CD14-positive monocyte (primary cell): ENCODE measurements at regions not wholly inside any gene's neighbourhood (a gene's known extent, or its start where the extent isn't known, plus 50 kb on each side); places are given as distances from the start of the nearest gene placed in this dataset.

ENCODE experiments used
- DNase-seq, 3 donors: peaks; one replicate each; pipeline ENCODE4 v3.0.0-alpha.2; 2011 to 2022
- H2AFZ ChIP-seq: 2 replicates; pipeline ENCODE4 v1.6.0; 2012; ENCODE audit warnings: mild to moderate bottlenecking, low read depth, low read length, inconsistent platforms; ENCODE audit not compliant: insufficient read depth, poor library complexity, severe bottlenecking
- H3K27ac ChIP-seq, 2 donors: 1 replicate in 1 of 2; 2 replicates in 1 of 2; pipeline ENCODE4 v1.5.1; 2012 to 2013; ENCODE audit warnings: low read length in 2 of 2, control low read depth in 1 of 2, inconsistent platforms in 1 of 2, low read depth in 1 of 2, mild to moderate bottlenecking in 1 of 2
- H3K27me3 ChIP-seq, 2 donors: one replicate each; pipeline versions ENCODE4 v1.6.0 to v1.6.1; 2011 to 2013; ENCODE audit warnings: low read length in 2 of 2; ENCODE audit not compliant: control insufficient read depth in 2 of 2, insufficient read depth in 2 of 2
- H3K36me3 ChIP-seq, 2 donors: replicated peaks in 1 of 2; 1 replicate in 1 of 2; 2 replicates in 1 of 2; pipeline versions ENCODE4 v1.5.1 to v1.6.1; 2012 to 2013; ENCODE audit warnings: low read length in 2 of 2, control low read depth in 1 of 2, inconsistent platforms in 1 of 2, mild to moderate bottlenecking in 1 of 2; ENCODE audit not compliant: insufficient read depth in 2 of 2, control insufficient read depth in 1 of 2
- H3K4me1 ChIP-seq, 2 donors: 1 replicate in 1 of 2; 2 replicates in 1 of 2; pipeline versions ENCODE4 v1.5.1 to v1.6.1; 2012 to 2013; ENCODE audit warnings: low read length in 2 of 2, control low read depth in 1 of 2, inconsistent platforms in 1 of 2, mild to moderate bottlenecking in 1 of 2, moderate library complexity in 1 of 2; ENCODE audit not compliant: insufficient read depth in 2 of 2, control insufficient read depth in 1 of 2
- H3K4me2 ChIP-seq: replicated peaks from 2 replicates; pipeline ENCODE3; 2012; ENCODE audit warnings: low read length, moderate library complexity, mild to moderate bottlenecking; ENCODE audit not compliant: poor library complexity, severe bottlenecking; ENCODE audit errors: extremely low read depth
- H3K4me3 ChIP-seq, 3 experiments: fragments of 200-600 bp in 1 of 3; sonication (generic) in 1 of 3; replicated peaks in 1 of 3; 1 replicate in 2 of 3; 2 replicates in 1 of 3; pipeline ENCODE4 v1.5.1; 2011 to 2013; ENCODE audit warnings: low read length in 3 of 3, mild to moderate bottlenecking in 3 of 3, control low read depth in 2 of 3, low read depth in 2 of 3, inconsistent platforms in 1 of 3, moderate library complexity in 1 of 3
- H3K79me2 ChIP-seq: 2 replicates; pipeline ENCODE4 v1.6.0; 2012; ENCODE audit warnings: mild to moderate bottlenecking, control low read depth, inconsistent platforms, low read length, moderate library complexity; ENCODE audit not compliant: insufficient read depth
- H3K9ac ChIP-seq: 2 replicates; pipeline ENCODE4 v1.6.0; 2017; ENCODE audit warnings: low read length, mild to moderate bottlenecking; ENCODE audit not compliant: insufficient read depth, poor library complexity, severe bottlenecking
- H3K9me3 ChIP-seq, 2 donors: replicated peaks in 1 of 2; 1 replicate in 1 of 2; 2 replicates in 1 of 2; pipeline versions ENCODE4 v1.5.1 to v1.6.1; 2012 to 2013; ENCODE audit warnings: low read length in 2 of 2, control low read depth in 1 of 2; ENCODE audit not compliant: control insufficient read depth in 1 of 2, insufficient read depth in 1 of 2
- H4K20me1 ChIP-seq: 2 replicates; pipeline ENCODE4 v1.6.0; 2012; ENCODE audit warnings: mild to moderate bottlenecking, low read length, control low read depth, moderate library complexity; ENCODE audit not compliant: insufficient read depth
- H3K27ac Mint-ChIP-seq, 7 donors: one replicate each; pipeline ENCODE4 v1.8.0; 2020; ENCODE audit warnings: mild to moderate bottlenecking in 7 of 7, mixed read lengths in 7 of 7, moderate library complexity in 6 of 7, inconsistent platforms in 2 of 7
- H3K27me3 Mint-ChIP-seq, 3 donors: one replicate each; pipeline ENCODE4 v1.8.0; 2021 to 2022; ENCODE audit warnings: low read depth in 3 of 3, mild to moderate bottlenecking in 3 of 3, mixed read lengths in 3 of 3, moderate library complexity in 3 of 3, inconsistent platforms in 1 of 3
- H3K36me3 Mint-ChIP-seq, 2 donors: one replicate each; pipeline ENCODE4 v1.8.0; 2020; ENCODE audit warnings: mixed read lengths in 2 of 2, inconsistent platforms in 1 of 2, mild to moderate bottlenecking in 1 of 2
- H3K4me1 Mint-ChIP-seq: one replicate; pipeline ENCODE4 v1.8.0; 2020; ENCODE audit warnings: mild to moderate bottlenecking, mixed read lengths
- H3K4me3 Mint-ChIP-seq, 2 donors: one replicate each; pipeline ENCODE4 v1.8.0; 2020; ENCODE audit warnings: mild to moderate bottlenecking in 2 of 2, mixed read lengths in 2 of 2, moderate library complexity in 1 of 2
- H3K9me3 Mint-ChIP-seq, 7 donors: one replicate each; pipeline ENCODE4 v1.8.0; 2020 to 2022; ENCODE audit warnings: mixed read lengths in 7 of 7, mild to moderate bottlenecking in 6 of 7, moderate library complexity in 6 of 7, inconsistent platforms in 2 of 7
- WGBS: methylation state at CpG from one replicate; pipeline ENCODE4 v1.1.5; 2013; ENCODE audit warnings: missing lambda C conversion rate; ENCODE audit not compliant: insufficient coverage; 5-methylcytosine and 5-hydroxymethylcytosine counted together
- intact Hi-C, 2 donors: fragments of 100-400 bp; cut with micrococcal nuclease; formaldehyde crosslinking; loops; one replicate each; pipeline versions ENCODE4 v1.15.0 to v1.15.1; 2023
- TF ChIP-seq, protein P1 (sequence below): fragments of 200-600 bp; IDR thresholded peaks from one replicate; pipeline ENCODE4 v1.8.0; 2022; ENCODE audit warnings: antibody characterized with exemption, mild to moderate bottlenecking

DNA sequence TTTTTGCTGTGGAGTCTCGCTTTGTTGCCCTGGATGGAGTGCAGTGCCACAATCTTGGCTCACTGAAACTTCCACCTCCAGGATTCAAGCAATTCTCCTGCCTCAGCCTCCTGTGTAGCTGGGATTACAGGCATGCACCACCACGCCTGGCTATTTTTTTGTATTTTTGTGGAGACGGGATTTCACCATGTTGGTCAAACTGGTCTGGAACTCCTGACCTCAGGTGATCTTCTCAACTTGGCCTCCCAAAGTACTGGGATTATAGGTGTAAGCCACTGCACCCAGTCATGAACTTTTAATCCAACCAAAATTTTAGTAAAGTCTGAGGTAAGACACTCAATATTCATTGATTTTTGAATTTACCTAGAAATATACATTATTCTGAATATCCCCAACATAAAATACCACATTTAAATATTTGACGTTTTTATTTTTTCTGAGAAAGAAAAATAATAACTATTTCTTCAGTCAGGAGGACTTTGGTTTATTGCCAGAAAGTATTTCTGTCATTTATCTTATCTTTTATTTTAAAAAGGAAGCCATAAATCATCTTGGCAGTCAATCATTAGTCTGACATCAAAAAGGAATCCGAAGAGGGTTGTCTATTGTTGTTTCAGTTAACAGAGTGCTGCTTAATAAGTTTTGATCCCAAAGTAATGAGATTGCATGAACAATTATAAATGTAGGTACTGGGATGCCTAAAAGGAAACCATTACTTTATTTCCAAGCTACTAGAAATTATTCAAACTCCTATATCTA is 102.2 kb upstream of the GRIA4 start:
- Histone ChIP-seq H4K20me1 (no peaks in the 10 kb centered on the region), H3K9ac (no peak overlapping the region), H3K36me3 (no peaks in the 10 kb centered on the region), H2AFZ (no peak overlapping the region), H3K4me3 (no peak overlapping the region), H3K4me2 (no peak overlapping the region), H3K27ac (no peak overlapping the region), H3K79me2 (no peaks in the 10 kb centered on the region), H3K4me1 (no peaks in the 10 kb centered on the region), H3K9me3 (no peaks in the 10 kb centered on the region), H3K27me3 (no peaks in the 10 kb centered on the region)
- DNase-seq: no peak
- no CpG with 5 or more reads among the region's 5 CpGs for WGBS
- Mint-ChIP-seq H3K9me3 (peaks cover 0 to 2% (median 1%) of the 10 kb centered on the region in 7 donors), H3K27ac (no peak overlapping the region), H3K4me3 (no peak overlapping the region), H3K4me1 (no peaks in the 10 kb centered on the region), H3K27me3 (no peaks in the 10 kb centered on the region), H3K36me3 (no peaks in the 10 kb centered on the region)
- intact Hi-C loops: no loop called here
- TF ChIP-seq, protein P1, sequence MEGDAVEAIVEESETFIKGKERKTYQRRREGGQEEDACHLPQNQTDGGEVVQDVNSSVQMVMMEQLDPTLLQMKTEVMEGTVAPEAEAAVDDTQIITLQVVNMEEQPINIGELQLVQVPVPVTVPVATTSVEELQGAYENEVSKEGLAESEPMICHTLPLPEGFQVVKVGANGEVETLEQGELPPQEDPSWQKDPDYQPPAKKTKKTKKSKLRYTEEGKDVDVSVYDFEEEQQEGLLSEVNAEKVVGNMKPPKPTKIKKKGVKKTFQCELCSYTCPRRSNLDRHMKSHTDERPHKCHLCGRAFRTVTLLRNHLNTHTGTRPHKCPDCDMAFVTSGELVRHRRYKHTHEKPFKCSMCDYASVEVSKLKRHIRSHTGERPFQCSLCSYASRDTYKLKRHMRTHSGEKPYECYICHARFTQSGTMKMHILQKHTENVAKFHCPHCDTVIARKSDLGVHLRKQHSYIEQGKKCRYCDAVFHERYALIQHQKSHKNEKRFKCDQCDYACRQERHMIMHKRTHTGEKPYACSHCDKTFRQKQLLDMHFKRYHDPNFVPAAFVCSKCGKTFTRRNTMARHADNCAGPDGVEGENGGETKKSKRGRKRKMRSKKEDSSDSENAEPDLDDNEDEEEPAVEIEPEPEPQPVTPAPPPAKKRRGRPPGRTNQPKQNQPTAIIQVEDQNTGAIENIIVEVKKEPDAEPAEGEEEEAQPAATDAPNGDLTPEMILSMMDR: no peak

DNA sequence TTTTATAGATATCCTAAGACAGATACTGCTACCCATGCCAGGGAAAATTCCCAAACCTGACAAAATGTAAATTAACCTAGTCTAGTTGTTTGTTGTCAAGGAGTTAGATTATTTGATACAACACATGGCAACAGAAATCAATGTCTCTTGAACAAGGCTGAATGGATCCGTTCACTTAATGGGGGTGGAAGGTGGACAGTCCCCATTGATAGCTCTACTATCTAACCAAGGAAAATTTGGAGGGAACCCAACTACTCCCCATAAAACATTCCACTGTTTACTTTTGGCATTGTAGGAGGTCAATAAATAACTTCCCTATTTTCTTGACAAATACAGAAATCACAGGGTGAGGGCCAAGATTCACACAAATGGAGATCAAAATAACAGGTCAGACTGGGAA is 117.9 kb upstream of the GRIA4 start:
- no peaks in the 10 kb centered on the region for H3K4me1 ChIP-seq
- H3K36me3 ChIP-seq: no peaks in the 10 kb centered on the region
- Mint-ChIP-seq H3K27me3 (no peaks in the 10 kb centered on the region), H3K4me3 (no peak overlapping the region), H3K4me1 (no peaks in the 10 kb centered on the region), H3K9me3 (peaks cover 0 to 3% (median 0%) of the 10 kb centered on the region in 7 donors), H3K36me3 (no peaks in the 10 kb centered on the region), H3K27ac (no peak overlapping the region)
- H3K4me2 ChIP-seq: no peak overlapping the region
- TF ChIP-seq, protein P1: no peak
- intact Hi-C loops: no loop called here
- H3K27me3 ChIP-seq: no peaks in the 10 kb centered on the region
- H3K9ac ChIP-seq: no peak overlapping the region
- H3K79me2 ChIP-seq: no peaks in the 10 kb centered on the region
- no peak for DNase-seq
- H3K9me3 ChIP-seq: no peaks in the 10 kb centered on the region
- H3K4me3 ChIP-seq: no peak overlapping the region
- H4K20me1 ChIP-seq: no peaks in the 10 kb centered on the region
- H2AFZ ChIP-seq: no peak overlapping the region
- no peak overlapping the region for H3K27ac ChIP-seq
- no CpG with 5 or more reads among the region's 1 CpG for whole genome bisulfite sequencing
